ENCODE measurements at regions not wholly inside any gene's neighbourhood (a gene's known extent, or its start where the extent isn't known, plus 50 kb on each side); places are given as distances from the start of the nearest gene placed in this dataset.
"Not testable (repeated sequence)": the region's sequence is repeated elsewhere in the genome, so short reads cannot be mapped to it uniquely, and the experiment has no call there.

DNA sequence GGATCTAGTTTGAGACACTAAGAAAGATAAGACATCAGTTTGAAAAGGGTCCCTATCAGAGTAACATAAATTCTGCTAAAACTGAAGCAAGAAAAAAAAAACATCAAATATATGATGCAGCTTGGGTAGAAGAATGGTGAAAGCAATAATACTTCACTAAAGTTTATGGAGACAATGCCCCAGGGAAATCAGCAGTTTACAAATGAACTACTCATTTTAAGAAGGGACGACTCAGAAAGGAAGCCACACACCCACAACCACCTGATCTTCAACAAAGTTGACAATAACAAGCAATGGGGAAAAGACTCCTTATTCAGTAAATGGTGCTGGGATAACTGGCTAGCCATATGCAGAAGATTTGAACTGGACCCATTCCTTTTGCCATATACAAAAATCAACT lies 143.5 kb downstream of the TPBG start:
- H3K4me3 ChIP-seq, result no peak overlapping the region
- no peak overlapping the region for H3K27ac ChIP-seq
- no peaks in the 10 kb centered on the region for H3K4me1 ChIP-seq
- intact Hi-C loops (cut with DNase I; ENCODE audit: low total_unique reads), result no loop called here
- no peak for DNase-seq
- H3K27me3 ChIP-seq, result no peaks in the 10 kb centered on the region
- no peaks in the 10 kb centered on the region for H3K36me3 ChIP-seq
- H3K9me3 ChIP-seq, result no peaks in the 10 kb centered on the region
- TF ChIP-seq, protein P1, sequence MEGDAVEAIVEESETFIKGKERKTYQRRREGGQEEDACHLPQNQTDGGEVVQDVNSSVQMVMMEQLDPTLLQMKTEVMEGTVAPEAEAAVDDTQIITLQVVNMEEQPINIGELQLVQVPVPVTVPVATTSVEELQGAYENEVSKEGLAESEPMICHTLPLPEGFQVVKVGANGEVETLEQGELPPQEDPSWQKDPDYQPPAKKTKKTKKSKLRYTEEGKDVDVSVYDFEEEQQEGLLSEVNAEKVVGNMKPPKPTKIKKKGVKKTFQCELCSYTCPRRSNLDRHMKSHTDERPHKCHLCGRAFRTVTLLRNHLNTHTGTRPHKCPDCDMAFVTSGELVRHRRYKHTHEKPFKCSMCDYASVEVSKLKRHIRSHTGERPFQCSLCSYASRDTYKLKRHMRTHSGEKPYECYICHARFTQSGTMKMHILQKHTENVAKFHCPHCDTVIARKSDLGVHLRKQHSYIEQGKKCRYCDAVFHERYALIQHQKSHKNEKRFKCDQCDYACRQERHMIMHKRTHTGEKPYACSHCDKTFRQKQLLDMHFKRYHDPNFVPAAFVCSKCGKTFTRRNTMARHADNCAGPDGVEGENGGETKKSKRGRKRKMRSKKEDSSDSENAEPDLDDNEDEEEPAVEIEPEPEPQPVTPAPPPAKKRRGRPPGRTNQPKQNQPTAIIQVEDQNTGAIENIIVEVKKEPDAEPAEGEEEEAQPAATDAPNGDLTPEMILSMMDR (IDR thresholded peaks at IDR 0.05), result no peak

DNA sequence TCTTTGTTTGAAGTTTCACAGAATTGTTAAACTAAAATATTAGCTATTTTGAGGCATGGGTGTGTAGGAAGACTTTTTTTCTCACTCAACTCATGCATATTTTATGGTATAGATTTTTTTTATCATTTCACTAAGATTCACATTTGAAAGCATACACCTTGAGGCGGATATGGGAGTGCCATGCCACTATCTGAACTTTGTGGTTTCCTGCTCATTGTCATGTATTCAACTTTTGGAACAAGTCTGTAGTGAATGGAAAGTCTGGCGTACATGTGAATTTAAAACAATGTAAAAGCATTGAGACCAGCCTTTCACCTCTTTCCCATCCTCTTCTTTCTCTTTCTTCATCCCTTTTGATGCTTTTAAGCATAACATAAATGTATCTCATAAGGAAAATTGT lies 147.9 kb downstream of the TPBG start:
- Histone ChIP-seq H3K4me1 (no peaks in the 10 kb centered on the region), H3K4me3 (no peak overlapping the region), H3K27ac (no peak overlapping the region), H3K27me3 (no peaks in the 10 kb centered on the region), H3K36me3 (no peaks in the 10 kb centered on the region), H3K9me3 (no peaks in the 10 kb centered on the region)
- no peak for DNase-seq
- intact Hi-C loops (cut with DNase I; ENCODE audit: low total_unique reads), result no loop called here
- TF ChIP-seq, protein P1 (IDR thresholded peaks at IDR 0.05), result no peak

DNA sequence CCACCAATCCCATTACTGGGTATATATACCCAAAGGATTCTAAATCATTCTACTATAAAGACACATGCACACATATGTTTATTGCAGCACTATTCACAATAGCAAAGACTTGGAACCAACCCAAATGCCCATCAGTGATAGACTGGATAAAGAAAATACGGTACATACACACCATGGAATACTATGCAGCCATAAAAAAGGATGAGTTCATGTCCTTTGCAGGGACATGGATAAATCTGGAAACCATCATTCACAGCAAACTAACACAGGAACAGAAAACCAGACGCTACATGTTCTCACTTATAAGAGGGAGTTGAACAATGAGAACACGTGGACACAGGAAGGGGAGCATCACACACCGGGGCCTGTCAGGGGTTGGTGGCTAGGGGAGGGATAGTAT lies 154.3 kb downstream of the TPBG start:
- H3K4me3 ChIP-seq; H3K27me3 ChIP-seq; H3K27ac ChIP-seq; DNase-seq; intact Hi-C loops (cut with DNase I; ENCODE audit: low total_unique reads); H3K4me1 ChIP-seq; H3K9me3 ChIP-seq; H3K36me3 ChIP-seq: not testable (repeated sequence)

DNA sequence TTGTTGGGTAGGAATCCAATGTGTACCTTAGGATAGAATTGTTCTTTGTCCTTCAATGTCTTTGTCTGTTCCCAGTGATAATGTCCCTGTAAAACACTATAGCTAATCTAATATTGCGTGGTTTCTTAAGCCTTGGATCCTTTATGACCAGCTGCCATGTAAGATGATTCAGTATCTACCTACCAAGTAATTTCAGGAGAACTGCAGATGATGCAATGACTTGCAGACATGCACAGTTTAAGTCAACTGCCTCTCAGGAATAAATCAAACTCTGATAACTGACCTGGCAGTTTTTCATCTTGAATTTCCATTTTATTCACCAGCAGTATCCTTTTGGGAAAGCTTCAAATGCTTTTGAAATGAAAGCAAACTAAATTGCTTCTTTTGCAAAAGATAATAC lies 157.8 kb downstream of the TPBG start:
- Histone ChIP-seq H3K9me3 (no peaks in the 10 kb centered on the region), H3K4me1 (no peaks in the 10 kb centered on the region), H3K4me3 (no peak overlapping the region), H3K27me3 (no peaks in the 10 kb centered on the region), H3K36me3 (no peaks in the 10 kb centered on the region), H3K27ac (no peak overlapping the region)
- TF ChIP-seq, protein P1 (IDR thresholded peaks at IDR 0.05), result no peak
- intact Hi-C loops (cut with DNase I; ENCODE audit: low total_unique reads), result no loop called here
- DNase-seq, result no peak

DNA sequence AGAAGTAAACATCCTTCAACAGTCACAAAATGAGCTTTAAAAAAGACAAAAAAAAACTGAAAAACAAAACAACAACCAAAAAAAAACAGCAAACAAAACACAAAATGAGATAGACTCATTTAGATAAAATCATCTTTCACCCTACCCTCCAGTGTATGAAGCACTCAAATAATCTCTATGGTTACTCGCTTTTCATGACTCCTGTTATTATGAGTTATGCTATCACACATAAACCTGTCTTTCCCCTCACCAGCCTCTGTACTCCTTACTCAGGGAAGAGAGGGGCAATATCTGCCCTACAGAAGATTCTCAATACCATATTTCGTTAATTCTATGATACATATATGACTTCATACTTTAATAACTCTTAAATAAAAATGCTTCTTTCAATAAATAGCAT lies 158.2 kb downstream of the TPBG start:
- H3K27ac ChIP-seq, result no peak overlapping the region
- no peaks in the 10 kb centered on the region for H3K4me1 ChIP-seq
- no peak overlapping the region for H3K4me3 ChIP-seq
- H3K36me3 ChIP-seq, result no peaks in the 10 kb centered on the region
- TF ChIP-seq, protein P1 (IDR thresholded peaks at IDR 0.05), result no peak
- no peaks in the 10 kb centered on the region for H3K27me3 ChIP-seq
- DNase-seq, result no peak
- intact Hi-C loops (cut with DNase I; ENCODE audit: low total_unique reads), result no loop called here
- H3K9me3 ChIP-seq, result no peaks in the 10 kb centered on the region

DNA sequence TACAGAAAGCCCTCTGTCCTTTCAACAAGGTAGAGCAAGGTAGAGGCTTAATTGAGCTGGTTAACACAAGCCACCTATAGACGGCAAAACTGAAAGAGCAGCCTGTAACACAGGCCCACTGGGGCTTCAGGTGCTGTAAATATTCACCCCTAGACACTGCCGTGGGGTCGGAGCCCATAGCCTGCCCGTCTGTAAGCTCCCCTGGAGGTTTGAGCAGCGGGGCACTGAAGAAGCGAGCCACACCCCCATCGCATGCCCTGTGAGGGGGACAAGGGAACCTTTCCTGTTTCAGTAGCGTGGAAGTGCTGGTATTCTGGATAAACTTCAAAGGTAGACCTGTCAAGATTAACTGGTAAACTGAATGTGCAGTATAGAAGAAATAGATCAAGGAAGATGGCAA lies 160.4 kb downstream of the TPBG start:
- H3K27me3 ChIP-seq, result no peaks in the 10 kb centered on the region
- DNase-seq, result no peak
- TF ChIP-seq, protein P1 (IDR thresholded peaks at IDR 0.05), result no peak
- H3K36me3 ChIP-seq, result no peaks in the 10 kb centered on the region
- H3K4me1 ChIP-seq, result no peaks in the 10 kb centered on the region
- no peak overlapping the region for H3K27ac ChIP-seq
- no peak overlapping the region for H3K4me3 ChIP-seq
- intact Hi-C loops (cut with DNase I; ENCODE audit: low total_unique reads), result no loop called here
- H3K9me3 ChIP-seq, result no peaks in the 10 kb centered on the region

All from tibial artery (tissue), 4 donors.